ENCODE measurements at regions not wholly inside any gene's neighbourhood (a gene's known extent, or its start where the extent isn't known, plus 50 kb on each side); places are given as distances from the start of the nearest gene placed in this dataset.
A peak's percentile ranks its signal among the peaks of the same experiment; 100 is the strongest.

DNA sequence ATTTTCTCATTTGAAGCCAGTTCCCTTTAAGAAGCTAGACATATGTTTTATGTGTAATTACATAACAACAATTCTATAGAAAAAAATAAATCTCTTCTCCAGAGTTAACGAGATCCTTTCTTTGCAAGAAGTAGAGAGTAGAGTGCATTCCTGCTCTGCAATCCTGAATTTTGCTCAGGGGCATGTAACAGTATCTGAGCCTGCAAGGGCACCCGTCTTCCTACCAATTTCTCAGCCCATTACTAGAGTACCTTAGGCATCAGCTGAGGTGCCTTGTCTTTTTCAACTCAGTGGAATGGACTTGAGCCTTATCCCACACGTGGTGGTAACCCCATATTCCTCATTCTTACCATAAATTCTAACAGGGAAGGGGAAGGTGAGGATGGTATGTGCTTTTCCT, 205.9 kb downstream of the IKZF2 start:
- DNase-seq: peak; percentile 28

DNA sequence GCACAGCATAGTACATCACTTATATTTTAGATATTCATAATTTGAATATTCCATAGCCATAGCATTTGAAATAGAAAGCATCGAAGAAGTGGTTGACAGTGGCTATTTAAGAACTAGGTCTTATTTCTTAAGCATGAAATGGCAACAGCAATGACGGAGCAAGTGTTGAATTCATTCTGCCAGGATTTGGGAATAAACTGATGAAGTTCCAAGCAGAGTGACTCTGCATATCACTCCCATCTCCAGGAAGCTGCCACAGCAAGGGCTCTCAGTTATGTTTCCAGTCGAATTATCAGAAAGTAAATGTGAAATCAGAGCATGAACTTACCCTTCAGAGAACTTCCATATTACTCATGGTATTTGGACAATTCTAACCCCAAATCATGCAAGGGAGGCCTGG, 208.1 kb downstream of the IKZF2 start:
- peak; percentile 14 for DNase-seq

DNA sequence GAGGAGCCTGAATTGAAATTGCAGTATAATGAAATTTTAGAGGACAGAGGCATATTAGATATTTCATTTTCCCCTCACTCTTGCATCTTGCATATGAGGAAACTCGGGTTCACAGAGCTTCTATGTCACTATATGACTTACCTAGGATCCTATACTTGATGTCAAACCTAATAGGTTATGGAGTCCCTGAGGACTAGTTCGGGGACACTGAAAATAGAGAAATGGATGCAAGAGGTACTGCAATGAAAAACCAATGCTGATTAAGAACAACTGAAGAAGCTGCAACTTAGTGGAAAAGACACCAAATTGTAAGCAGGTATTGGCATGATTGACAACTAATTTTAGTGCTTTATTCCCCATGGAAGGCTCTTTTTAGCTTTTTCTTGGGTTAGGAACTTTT, 210.1 kb downstream of the IKZF2 start:
- DNase-seq: peak; percentile 34

DNA sequence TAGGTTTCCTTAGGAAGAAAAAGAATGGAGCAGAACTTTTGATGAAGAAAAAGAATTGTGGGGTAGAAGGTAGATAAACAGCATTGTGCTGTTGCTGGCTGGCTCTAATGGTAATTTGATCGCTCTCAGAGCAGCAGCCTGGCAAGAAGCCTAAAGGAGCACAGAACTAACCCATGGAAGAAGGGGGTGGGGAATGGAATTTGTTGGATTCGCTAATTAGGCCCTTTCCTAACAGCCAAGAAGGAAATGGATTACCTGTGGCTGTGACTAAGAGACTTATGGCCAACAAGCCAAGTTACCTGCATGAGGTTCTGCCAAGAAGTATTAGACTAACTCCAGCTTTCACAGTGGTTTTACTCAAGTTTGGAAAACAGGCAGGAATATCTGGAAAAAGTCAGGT, 210.6 kb downstream of the IKZF2 start:
- peak; percentile 96 for DNase-seq

DNA sequence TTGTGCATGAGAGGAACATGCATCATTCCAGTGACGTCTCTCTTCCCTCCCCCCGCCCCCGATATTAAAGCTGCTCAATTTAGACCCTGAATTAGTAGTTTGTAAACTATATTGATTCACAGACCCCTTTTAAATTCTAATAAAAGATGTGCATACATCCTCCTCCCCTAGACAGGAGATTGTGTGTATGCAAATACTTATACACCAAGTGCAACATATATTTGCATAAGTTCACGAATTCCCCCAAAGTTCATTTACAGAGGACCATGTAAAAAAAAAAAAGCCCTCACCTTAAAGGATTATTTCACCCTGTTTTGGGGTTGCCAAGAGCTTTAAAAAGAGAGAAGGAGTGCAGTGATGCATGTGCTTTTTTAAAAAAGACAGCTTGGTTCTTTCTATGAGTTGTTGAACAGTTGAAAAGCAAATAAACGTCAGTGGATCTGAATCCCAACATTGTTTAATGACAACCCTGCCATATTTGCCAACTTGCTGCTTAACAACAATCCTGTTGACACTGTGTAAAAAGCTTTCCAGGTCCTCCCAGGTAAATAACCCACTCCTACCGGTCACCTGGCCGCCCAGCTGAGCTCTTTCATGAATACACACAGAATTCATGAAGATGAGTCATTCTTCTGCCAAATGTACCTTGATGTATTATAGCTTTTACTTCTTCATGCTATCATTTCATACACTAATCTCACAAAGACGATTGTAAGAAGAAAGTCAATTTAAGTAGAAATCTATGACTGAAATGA, 211.5 kb downstream of the IKZF2 start:
- DNase-seq: peak; percentile 96

DNA sequence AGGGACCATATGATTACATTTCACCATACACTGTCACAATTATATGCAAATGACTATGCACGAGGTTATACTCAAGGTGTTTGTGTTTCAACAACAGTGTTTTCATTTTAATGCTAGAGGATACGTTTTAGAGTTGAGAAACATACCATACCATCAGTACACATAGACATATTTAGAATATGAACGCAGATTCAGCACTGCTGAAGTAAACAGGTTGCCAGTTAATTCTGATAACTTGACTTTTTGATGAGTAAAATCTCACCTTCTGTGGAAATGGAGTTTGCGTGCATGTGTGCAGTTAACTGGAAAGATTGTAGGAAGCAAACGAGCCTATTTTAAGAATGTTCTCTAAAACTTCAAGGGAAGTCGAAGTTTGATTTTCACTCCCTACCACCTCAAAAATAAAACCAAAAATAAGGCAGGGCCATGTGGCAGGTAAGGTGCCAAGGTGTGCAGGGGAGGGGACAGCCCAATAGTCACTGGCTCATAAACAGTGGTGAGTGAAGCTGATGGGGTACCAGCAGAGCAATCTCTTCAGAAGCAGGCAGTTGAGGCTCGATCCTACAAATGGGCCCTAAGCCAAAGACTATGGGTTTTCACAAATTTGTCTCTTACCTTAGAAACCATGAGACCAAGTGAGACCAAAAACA, 213.1 kb downstream of the IKZF2 start:
- no peak for DNase-seq

DNA sequence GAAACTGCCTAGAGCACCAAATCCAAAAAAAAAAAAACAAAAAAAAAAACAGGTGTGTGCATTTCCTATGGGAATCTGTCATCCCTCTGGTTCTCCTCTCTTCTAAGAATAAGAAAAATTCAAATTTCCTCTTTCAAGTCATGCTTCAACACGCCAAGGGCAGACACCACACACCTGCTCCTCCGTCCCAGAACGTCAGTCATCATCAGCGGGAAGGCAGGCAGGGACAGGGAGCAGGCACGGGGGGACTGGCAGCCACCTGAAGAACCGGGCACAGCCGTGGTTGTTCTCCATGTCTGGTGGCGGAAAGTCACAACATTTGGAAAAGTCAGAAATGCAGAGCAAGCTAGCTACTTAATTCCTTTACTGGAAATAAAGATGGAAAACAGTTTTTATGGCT, 214.8 kb downstream of the IKZF2 start:
- no peak for DNase-seq

DNA sequence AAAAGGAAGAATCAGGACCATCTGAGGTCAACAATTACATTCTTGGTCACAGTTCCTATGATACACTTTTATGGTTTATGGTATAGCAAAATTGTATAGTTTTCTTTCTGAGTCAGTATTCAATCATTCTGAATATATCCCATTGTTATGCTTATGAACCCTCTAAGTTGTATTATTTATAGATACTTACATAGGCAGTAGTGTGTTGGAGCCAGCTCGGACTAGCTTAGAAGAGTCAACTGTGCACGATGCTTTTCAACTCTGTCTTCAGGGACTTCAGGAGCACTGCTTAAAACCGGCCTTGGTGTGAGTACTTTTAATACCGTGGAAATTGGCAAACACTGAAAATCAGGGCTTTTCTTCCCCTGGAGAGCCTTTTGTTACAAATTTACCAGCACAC, 215.7 kb downstream of the IKZF2 start:
- DNase-seq: no peak

DNA sequence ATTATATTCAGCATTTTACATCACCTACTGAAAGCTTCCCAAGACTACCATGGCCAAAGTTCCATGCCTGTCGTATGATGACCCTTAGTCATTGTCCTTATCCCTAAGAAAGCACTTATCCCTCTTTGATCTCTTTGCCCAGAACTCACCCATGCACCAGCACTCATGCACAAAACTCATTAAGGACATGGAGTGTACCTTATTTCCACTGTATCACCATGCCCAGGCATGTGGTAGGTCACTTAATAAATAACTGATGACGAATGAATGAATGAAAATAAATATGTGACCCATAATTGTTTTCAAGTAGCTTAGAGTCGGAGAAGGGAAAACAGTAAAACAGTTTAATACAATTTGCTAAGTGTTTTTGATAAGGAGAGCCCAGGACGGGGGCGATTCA, 220.1 kb downstream of the IKZF2 start:
- no peak for DNase-seq

DNA sequence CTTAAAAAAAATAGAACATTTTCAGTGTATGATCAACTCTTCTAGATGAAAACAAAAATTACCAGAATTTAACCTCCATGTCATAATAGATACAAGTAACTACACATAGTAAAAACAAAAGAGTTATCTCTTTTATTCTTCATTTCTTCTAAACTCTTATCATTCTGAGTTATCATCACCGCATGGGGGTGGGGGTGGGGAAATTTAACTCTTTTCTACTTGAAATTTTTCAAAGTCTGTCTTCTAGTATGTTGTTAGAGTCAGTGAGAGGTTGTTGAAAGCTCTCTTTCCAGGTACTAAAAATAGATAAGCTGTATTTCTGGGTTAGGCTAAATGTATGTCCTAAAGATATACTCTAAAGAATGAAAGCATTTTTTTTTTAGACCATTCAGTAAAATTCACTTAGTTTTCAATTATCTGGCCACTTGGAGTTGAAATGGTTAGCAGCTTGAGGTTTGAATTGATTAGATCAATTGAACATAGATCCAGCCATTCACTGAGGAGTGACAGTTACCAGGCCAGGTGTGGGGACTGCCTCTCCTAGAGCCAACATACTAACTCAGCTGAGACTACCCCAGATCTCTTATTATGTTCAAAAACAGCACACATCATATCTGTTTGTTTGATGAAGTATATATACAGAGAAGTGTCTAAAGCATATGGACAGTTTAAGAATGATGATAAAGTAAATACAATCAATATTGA, 220.7 kb downstream of the IKZF2 start:
- no peak for DNase-seq

DNA sequence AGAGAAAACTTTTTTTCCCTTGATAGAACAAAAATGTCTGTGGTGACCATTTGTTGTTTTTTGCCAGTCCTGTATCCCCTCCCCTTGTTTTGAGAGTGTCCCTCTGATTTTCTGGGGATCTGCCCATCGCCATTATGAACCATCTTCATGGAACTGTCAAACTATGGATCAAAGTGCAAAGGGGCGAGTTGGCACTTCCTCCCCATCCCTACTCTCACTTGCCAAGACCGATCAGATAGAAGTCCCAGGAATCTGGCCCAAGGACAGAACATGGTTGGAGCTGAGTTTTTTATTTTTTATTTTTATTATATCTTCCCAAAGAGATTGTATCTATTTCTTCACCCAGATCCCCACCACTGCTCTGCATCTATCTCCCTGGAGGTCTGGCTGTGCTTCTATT, 221.4 kb downstream of the IKZF2 start:
- DNase-seq: no peak

DNA sequence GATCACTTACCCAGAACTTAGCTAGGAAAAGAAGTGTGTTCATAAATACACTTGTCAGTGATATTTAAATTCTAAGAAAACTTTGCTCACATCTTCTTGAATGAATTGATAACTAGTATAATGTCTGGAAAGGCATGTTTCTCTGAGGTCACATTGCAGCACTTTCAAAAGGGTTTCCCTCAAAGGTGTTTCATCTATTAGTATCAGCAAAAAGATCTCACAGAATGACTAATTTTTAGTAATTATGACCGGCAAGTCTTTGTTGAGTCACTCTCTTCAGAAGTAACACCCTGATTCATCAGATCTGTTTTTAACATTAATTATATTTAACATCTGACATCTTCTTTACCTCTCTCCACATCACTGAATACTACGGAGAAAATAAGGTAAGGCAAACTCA, 222.3 kb downstream of the IKZF2 start:
- no peak for DNase-seq

DNA sequence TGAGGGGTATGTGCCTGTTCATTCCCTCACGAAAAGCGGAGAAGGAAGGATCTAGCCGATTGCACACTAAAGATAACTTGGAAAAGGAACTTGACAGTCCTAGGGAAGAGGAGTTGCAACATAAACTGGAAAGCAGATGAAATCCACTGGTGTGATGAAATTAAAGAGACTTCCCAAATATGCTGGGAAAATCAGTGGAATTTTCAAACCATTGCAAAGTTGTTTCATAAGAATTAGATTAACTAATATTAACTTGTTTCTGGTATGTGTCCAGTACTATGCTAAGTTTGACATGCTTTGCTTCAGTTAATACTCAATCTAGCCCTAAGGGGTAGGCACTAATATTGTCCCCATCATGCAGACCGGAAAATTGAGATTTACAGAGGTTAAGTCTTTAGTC, 222.7 kb downstream of the IKZF2 start:
- DNase-seq: no peak

DNA sequence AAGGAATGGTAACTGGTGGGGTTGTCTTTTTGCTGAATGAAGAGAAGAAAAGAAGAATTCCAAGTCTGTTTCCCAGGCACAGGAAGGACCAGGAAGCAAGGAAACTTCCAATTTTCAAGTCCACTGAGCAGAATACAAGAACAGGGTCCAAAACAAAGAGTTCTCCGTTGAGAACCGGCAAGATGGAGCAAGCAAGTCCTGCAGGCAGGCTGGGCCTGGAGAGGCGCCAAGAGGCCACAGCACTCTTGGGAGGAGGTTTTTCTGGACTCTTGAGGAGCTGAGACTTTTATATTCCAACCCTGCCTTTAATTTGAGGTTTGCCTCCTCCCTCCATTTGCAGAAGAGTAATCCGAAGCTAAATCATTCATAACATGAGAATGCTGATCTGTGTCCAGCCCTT, 224.5 kb downstream of the IKZF2 start:
- DNase-seq: no peak

DNA sequence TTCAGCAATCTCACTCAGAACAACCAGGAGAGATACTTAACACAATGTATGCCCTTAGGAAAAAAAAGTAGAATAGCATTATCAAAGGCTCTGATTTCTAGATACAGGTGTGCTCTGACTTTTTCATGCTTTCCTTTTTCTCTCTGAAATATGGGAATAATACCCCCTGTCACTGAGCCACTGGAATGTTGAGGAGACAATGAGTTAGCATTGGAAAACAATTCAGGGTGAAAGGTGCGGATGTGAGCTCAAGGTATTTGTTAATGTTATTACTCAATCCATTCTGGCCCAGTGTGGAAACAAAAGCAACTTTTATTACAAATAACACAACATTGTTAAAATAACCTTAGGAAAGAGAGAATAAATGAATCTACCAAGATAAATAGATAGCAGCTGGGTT, 228.0 kb downstream of the IKZF2 start:
- DNase-seq: no peak

DNA sequence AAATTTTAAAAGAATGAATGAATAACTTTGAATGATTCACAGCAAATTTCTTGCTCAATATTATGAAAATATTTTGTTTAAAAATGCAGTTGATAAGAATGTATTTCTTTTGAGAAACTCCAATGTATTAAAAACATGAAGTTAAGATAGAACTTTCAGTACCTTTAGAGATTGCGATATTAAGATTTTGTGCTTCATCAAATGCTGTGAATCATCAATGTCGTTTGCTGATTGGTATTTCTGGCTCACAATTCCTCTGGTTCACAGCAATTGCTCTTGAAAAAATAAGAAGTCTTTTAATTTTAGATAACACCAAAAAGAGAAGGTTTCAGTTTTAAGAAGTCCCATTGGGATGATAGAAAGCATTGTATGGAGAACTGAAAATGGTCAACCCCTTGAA, 228.7 kb downstream of the IKZF2 start:
- DNase-seq: no peak

DNA sequence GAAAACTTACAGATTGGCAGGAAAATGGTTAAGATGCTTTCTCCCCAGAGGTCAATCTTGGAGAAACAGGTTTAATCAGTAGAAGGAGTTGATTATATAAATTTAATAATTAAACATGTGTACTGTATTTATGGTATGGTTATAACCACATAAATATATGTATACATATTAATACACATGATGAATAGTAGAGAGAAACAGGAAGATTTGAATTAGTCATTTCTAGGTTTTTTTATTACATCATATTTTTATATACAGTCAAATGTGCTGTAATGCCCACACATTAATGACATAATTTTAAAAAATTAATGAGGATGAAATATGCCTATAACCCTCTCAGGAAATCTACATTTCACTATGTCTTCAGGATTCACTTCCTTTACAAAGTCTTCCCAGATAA, 229.7 kb downstream of the IKZF2 start:
- no peak for DNase-seq

DNA sequence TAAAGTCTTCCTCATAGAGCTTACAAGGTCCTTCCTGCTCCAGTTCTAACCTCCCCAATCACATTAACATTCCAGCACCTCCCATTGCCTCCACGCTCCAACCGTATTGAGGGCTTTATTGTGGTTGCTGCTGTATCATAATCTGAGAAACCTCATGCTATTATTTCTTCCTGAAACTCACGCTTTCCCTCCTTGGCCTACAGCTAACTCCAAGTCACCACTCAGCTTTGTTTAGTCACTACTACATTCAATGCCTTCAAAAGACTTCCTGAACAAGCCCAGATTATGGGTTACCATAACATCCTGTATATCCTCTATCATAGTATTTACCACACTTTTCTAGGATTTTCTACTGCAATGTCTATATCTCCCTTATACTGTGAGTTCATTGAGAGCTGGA, 230.4 kb downstream of the IKZF2 start:
- no peak for DNase-seq

DNA sequence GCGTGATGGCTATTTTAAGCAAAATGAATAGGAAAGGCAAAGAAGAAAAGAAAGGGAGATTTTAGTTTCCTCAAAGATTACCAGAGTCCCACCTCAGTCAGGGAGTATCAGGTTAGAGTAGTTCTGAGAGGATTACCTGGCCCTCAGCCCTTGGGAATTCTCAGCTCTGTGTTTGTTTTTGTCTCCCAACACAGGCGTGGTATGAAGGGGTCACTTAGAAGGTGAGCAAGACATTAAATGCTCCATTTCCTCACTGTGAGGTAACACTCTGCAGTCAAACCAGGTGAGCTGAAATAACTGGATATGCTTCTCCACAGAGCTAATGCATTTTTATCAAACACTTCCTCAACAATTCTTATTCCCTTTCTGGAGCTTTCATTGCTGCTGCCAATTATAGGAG, 232.2 kb downstream of the IKZF2 start:
- DNase-seq: peak; percentile 92

DNA sequence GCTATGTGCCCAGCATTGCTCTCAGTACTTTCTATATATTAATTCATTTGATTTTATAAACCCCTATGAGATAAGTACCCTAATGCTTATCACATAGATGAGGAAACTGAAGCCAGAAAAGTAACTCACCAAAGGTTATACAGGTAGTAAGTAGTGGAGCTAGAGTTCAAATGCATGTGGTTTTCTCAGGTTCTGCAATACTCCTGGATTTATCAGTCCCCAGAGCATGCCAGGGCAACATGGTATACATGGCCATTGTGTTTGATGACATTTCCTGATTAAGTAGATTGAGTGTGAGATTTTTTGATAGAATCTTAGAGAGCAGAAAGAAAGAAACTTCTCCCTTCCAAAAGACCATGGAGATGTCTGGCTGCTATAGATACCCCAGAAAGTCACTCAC, 233.1 kb downstream of the IKZF2 start:
- no peak for DNase-seq

DNA sequence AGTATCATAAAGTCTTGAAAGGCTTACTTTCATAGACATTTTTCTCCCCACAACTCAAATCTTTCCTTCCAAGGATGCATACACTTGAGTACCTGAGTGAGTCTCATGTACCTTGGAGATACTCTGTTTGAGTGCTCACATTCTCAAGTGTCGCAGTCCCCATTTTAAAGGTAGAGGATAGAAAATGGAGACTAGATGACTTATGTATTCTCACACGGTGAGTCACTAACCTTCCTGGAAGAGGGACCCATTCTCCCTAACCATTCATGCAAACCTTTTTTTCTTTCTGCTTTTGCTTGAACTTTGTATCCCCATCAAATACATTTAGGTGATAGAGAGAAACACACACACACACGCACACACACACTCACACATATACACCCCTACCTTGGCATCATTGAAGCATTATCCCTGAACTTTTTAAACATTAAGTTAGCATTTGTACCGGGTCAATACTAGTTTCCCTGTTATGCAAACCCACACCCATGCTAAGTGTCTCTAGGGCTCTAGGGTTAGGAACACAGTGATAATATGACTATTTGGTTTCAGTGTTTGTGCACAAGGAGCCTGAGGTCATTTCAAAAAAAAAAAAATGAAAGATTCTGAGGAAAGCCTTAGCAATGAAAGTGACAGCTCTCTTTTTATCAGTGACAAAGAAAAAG, 236.2 kb downstream of the IKZF2 start:
- no peak for DNase-seq

DNA sequence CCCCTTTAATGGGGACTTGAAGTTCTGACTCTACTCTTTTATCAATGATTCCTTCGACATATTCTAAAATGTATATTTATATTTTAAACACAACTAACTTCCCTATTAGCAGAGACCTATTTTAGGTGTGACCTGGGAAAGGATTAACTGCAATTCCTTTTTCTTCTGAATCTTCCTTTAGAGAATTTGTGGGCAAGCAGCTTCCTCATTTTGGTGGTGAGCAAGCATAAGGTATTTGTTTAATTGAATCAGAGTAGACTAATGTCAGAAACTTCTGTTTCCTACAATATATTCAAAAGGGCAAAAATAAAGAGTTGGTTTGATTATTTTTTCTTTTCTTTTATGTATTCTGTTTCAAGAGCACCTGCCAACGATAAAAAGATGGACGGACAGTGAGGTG, 237.0 kb downstream of the IKZF2 start:
- DNase-seq: no peak

DNA sequence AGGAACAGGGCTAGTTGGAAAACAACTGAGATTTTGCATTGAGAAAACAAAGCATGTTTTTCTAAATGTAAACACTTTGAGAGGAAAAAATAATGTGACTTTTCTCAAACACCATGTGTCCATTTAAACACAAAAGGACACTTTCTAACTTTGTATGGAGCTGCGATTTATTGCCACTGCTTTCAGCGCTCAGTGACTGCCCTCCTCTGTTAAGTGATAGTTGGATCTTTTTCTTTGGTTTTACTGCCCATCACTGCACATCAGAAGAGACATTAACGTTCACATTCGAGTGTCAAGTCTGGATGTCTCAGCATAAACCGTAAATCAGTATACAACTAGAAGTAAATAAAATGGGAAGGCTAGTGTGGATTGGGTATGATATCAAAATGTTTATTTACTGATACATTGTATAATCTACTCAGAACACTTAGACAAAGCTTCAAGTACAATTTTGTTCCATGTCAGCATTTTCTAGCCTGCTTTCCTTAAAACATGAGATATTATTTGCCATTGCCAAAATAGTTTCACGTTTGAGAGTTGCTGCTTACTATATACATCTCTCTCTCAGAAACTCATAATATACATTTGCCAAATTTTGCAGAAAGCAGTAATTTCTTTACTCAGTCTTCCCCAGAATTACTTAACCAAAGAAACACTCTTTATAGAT, 237.6 kb downstream of the IKZF2 start:
- no peak for DNase-seq

Measured in NCI-H69 (cell line).